Coronary artery (tissue), 2 donors: ENCODE measurements at regions not wholly inside any gene's neighbourhood (a gene's known extent, or its start where the extent isn't known, plus 50 kb on each side); places are given as distances from the start of the nearest gene placed in this dataset.

Source experiments
- DNase-seq: peaks from one replicate; pipeline ENCODE4 v3.0.0-alpha.2; 2017; ENCODE audit warnings: low spot score
- H3K27ac ChIP-seq, 2 donors: fragments of 200-600 bp; sonication (generic); one replicate each; pipeline ENCODE4 v1.5.1; 2016 to 2019
- H3K4me3 ChIP-seq: fragments of 200-600 bp; sonication (generic); 2 replicates; pipeline ENCODE4 v1.5.1; 2016; ENCODE audit warnings: mild to moderate bottlenecking, moderate library complexity
- TF ChIP-seq, protein P1 (sequence below): fragments of 200-600 bp; sonication (generic); IDR thresholded peaks from one replicate; pipeline ENCODE4 v1.5.1; 2019; ENCODE audit warnings: antibody characterized with exemption

DNA sequence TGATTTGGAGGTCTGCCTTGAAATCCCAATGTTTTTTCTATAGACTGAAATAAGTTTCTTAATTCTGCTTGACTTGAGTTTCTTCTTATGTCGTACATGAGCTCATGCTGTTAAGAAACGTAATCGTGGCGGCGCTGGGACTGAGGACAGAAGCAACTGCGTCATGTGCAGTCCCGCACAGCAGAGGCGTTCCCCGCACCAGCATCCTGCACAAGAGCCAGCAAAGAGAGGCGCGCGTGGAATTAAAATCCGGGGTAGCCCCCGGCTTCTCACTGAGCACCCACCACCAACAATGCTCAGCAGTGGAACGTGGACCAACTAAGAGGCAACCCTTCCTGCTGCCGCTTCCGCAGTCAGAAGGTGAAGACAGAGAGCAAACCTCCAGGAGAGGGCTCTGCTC, 496.2 kb upstream of the ADAMTS16 start:
- TF ChIP-seq, protein P1, sequence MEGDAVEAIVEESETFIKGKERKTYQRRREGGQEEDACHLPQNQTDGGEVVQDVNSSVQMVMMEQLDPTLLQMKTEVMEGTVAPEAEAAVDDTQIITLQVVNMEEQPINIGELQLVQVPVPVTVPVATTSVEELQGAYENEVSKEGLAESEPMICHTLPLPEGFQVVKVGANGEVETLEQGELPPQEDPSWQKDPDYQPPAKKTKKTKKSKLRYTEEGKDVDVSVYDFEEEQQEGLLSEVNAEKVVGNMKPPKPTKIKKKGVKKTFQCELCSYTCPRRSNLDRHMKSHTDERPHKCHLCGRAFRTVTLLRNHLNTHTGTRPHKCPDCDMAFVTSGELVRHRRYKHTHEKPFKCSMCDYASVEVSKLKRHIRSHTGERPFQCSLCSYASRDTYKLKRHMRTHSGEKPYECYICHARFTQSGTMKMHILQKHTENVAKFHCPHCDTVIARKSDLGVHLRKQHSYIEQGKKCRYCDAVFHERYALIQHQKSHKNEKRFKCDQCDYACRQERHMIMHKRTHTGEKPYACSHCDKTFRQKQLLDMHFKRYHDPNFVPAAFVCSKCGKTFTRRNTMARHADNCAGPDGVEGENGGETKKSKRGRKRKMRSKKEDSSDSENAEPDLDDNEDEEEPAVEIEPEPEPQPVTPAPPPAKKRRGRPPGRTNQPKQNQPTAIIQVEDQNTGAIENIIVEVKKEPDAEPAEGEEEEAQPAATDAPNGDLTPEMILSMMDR: no peak
- H3K27ac ChIP-seq: no peak overlapping the region
- DNase-seq: no peak
- H3K4me3 ChIP-seq: no peak overlapping the region

- no peak overlapping the region for H3K4me3 ChIP-seq
- no peak overlapping the region for H3K27ac ChIP-seq
- no peak for DNase-seq
- TF ChIP-seq, protein P1: no peak
Observed at GRCh38 chr5:4646715-4647375, 493.3 kb upstream of the ADAMTS16 start.

GRCh38 chr5:4647955-4648354, 492.2 kb upstream of the ADAMTS16 start:
- no peak overlapping the region for H3K4me3 ChIP-seq
- H3K27ac ChIP-seq: no peak overlapping the region
- TF ChIP-seq, protein P1: no peak
- DNase-seq: no peak

DNA sequence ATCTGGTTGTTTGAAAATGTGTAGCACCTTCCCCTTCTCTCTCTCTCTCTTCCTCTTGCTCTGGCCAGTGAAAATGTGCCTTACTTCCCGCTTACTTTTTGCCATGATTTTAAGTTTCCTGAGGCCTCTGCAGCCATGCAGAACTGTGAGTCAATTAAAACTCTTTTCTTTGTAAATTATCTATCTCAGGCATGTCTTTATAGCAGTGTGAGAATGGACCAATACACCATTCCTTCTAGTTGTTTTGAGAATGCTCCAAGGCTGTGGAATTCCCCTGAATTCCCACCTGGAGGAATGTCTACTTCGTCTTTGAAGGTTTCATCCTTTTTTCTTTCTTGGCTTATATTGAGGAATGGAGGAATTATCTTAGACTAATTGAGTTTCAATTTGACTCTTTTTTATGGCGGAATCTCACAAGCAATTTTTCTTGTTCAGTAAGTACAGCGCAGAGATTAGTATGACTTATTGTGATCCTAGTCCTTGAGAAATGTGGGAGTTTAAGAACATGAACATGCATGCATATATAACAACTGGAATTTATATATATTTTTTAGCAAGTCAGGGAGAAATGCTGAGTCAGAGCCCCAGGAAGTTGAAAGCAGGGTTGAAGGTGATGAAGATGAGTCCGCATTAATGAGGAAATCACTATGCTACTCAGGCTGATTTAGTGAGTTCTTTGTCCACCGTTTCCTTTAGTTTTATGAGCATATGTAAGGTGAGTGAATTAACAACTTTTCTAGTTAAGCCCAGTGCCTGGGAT, 488.1 kb upstream of the ADAMTS16 start:
- no peak overlapping the region for H3K27ac ChIP-seq
- H3K4me3 ChIP-seq: no peak overlapping the region
- DNase-seq: no peak
- TF ChIP-seq, protein P1: no peak

- Histone ChIP-seq H3K4me3 (no peak overlapping the region), H3K27ac (no peak overlapping the region)
- TF ChIP-seq, protein P1: no peak
- DNase-seq: no peak
Observed at GRCh38 chr5:4653475-4653874, 486.7 kb upstream of the ADAMTS16 start.

- DNase-seq: no peak
- TF ChIP-seq, protein P1: no peak
- Histone ChIP-seq H3K27ac (no peak overlapping the region), H3K4me3 (no peak overlapping the region)
Observed at GRCh38 chr5:4659851-4660250, 480.3 kb upstream of the ADAMTS16 start.

GRCh38 chr5:4661326-4661725, 478.8 kb upstream of the ADAMTS16 start:
- TF ChIP-seq, protein P1: no peak
- DNase-seq: no peak
- H3K27ac ChIP-seq: no peak overlapping the region
- no peak overlapping the region for H3K4me3 ChIP-seq
